RKO (cell line): ENCODE measurements at regions not wholly inside any gene's neighbourhood (a gene's known extent, or its start where the extent isn't known, plus 50 kb on each side); places are given as distances from the start of the nearest gene placed in this dataset.

ENCODE experiments used
- DNase-seq: peaks from one replicate; pipeline ENCODE4 v3.0.0-alpha.2; 2016; ENCODE audit warnings: low spot score

DNA sequence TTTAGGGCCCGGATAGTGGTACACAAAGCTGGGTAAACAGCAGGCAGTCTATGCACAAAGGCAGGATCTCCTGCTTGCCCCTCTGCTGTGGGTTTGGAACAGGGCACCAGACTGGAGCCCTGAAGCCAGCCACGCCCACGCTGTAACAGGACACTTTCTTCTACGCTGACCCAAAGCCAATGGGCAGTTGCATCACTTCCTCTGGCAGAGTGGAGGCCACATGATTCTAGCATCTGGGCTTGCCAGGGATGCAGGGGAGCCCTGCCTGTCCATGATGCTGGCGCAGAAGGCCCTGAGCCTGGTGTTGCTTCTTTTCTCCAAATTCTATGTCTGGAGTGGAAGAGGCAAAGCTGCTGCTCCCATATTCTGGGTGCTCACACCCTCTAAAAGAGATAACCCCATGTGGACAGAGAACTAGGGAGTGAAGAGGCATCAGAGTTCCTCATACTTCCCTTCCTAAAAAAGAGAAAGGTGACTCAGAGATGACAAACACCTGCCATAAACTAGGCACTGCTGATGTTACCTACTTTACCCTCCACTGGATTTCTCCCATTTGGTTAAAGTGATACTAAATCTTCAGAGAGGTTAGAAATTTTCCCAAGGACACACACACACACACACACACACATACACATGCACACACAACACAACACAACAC is 260.3 kb upstream of the KLF4 start:
- peak; percentile 91 for DNase-seq

DNA sequence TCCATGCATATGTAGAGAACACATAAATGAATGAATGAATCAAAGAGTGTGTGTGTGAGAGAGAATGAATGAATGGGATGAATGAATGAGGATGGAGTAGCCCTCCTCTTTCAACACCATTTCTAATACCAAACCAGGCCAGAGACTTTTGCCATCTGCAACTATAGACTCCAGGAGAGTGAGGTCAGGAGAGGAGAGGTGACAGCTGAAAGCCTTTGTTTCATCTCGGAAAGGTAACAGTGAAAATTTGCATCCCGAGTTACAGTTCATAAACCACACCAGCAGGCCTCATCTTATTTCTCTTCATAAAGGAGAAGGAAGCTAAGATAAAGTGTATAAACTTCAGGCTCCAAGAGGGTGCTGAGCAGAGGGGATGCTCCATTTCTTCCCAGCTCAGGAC is 255.3 kb upstream of the KLF4 start:
- no peak for DNase-seq

DNA sequence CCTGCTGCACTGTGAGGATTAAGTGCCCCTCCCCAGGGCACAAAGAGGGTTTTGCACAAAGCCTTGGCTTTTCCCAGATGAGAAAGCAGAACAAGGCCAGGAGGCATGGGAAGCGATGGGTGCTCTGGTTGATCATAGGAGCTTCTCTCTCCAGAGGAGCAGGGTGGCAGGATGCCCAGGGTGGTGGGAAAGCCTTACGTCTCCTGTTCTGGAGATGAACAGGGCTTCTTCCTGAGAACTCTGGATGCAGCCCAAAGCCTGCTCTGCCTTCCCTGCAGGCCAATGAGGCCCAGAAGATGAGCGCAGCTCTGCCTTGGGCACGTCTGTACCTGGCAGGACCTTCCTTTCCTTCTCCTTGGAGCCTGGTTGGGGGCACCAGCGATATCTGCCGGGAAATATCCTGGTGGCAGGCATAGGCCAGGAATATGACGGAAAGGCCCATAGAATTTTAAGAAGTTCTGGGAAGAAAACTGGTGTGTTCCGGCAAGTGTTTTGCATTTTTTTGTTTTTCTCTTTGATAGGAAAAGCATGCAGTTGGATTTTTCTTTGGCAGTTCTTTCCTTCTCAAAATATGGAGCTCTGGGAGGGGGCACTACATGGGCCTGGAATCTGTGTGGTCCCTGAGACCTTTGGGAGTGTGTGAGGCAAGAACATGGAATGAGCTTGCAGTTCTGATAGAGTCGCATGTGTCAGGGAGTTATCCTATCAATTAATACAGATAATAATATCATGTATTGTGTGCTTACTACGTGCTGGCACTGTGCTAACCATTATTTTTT is 253.2 kb upstream of the KLF4 start:
- no peak for DNase-seq

GRCh38 chr9:107740088-107740980 is 250.8 kb upstream of the KLF4 start:
- no peak for DNase-seq

- no peak for DNase-seq
These were observed 250.1 kb upstream of the KLF4 start for GRCh38 chr9:107739601-107740082.

DNA sequence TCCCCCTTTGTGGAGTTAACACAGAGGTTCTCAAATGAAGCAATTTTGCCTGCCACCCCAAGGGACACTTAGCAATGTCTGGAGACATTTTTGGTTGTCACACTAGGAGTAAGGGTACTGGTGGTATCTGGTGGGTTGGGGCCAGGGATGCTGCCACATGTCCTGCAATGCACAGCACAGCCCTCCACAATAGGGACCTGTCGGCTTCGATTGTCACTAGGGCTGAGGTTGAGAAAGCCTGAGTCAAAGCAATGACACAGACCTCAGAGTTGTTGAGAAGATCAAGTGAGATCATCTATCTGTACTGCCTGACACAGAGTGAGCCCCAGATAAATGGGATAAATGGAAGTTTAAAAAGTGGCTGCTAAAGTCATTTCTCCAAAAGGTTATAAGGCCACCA is 249.2 kb upstream of the KLF4 start:
- DNase-seq = peak; percentile 37

DNA sequence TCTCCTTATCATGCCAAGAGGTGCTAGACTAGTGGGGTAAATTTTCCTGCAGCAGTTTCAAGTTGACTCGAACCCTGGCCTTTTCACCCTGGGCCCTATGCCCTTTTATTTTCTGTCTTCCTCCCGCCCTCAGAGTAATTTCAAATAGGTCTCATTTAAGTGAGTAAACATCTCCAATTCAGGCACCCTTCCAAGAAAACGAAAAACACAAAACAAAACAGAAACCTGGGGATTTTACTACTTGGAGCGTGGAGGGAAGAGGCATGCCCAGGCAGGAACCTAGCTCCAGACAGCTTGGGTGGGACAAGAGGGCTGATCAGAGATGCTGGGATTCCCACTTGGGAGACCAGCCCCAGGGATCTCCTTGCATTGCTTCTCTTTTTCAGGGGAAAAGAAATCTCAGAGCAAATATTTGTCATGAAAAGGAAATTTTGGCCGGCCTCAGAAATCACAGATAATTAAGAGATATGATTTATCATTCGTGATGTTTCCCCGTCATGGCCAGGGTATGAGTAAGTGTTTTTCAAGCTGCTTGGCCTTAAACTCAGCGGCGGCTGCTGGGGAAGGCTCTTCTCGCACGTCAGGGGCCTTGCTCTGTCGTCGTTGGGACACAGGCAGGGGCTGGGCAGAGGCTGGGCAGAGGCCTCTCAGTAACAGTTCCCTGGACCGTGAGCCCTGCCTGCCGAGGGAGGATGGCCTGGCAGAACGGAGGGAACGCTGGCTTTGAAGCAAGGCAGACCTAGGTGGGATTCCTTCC is 248.6 kb upstream of the KLF4 start:
- DNase-seq = peak; percentile 21

DNA sequence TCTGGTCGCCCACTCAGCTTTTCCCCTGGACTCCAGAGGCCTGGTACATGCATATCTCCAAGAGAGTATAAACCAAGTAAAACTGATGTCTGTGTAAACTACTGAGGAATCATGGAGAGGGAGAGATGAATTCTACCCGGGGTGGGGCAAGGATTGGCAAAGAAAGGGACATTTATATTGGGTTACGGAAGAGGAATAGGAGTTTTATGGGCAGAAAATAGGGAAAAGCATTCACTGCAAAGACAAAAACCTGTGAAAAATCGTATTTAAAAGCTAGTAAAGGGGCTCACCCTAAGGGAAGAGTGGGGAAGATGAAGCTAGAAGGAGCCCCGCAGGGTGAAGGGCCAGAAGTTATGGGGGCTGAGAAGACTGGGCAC is 248.0 kb upstream of the KLF4 start:
- no peak for DNase-seq

DNA sequence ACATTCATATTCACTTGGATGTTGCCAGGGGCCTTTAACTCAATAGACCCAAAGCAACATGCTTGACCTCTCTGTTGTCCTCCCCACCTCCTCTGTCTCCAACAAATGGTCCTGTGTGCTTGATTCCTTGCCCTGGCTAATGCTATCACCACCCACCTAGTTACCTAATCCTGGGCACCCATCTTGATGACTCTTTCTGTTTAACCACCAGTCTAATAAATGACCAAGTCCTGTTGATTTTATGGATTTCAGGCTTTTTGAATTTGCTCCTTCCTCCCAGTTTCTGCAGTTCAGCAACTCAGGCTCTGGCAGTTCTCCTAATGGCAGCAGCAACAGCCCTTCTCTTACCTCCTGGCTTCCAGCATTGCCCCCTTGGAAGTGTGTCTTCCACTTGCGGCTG is 246.3 kb upstream of the KLF4 start:
- DNase-seq = no peak

DNA sequence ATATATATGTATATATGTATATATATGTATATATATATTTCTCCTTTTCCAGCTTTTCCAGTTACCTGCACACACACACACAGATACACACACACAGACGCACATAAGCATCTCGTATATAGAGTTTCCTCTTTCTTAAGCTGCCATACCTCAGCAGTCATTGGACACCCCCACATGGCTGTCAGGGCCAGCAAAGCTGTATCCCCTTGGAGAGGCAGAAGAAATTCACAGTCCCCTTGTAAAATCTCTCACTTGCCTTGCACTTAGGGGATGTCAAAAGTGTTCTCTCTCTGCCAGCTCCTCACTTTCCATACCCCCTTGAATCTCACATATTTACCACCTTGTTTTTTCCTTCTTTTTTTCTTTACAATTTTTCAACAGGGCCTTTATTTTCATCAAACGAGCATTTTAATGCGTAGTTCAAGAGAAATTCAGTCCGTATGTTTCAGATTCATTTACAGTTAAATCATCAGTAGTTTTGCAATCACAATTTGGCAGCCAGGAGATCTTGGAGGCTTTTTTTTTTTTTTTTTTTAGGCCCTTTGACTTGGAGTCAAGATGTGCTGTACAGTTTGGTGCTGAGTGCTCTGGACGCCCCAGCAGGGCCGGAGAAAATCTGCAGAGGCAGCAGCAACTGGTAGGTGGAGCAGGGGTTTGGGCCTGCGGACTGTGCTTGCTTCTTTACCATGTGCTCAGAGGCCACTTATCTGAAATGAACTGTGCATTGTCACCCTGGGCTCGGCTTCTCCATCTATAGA is 244.9 kb upstream of the KLF4 start:
- no peak for DNase-seq

DNA sequence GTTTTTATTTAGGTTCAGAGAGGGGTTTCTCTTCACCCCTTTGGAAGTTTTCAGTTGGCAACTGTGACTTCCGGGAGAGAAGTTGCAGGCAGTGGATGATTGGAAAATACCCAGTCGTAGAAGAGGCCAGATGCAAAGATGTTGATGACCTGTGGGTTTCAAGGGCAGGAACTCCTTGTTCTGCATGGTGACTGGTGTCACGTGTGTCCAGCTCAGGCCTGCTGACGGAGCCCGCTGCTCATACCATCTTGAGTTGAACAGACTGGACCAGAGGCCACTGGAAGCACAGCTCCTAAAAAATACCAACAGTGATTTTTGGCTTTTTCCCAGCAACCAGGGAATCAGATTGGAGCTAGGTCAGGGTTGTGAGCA is 243.9 kb upstream of the KLF4 start:
- no peak for DNase-seq

GRCh38 chr9:107732781-107733522 is 243.4 kb upstream of the KLF4 start:
- no peak for DNase-seq

DNA sequence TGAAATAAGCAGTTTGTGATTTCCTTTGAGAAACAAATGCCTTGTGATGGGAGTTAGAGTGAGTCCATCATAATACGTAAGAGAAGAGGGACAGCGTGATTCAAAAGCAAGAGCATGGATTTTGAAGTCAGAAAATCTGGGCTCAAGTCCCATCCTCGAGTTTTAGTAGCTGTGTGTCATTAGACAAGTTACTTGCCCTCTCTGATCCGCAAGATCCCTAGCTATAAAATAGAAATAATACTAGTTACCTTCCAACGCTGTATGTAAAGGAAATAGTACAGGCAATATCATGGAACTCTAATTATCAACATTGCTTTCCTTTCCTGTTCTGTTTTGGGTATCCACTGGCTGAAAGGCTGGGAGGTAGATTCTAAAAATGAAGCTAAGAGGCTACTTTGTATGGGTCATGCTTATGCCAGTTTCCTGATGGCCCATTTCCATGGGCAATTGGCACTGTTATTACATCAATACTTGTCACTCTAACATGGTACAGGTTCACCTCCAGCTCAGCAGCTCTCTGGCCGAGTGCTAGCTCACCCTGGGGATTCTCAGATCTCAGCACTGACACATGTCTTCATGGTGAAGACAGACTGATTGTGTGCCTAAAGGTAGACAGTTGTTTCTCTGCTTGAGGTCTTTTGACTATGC is 241.7 kb upstream of the KLF4 start:
- DNase-seq = no peak

- no peak for DNase-seq
These were observed 241.1 kb upstream of the KLF4 start for GRCh38 chr9:107730666-107731065.

- no peak for DNase-seq
These were observed 237.7 kb upstream of the KLF4 start for GRCh38 chr9:107727086-107727780.

GRCh38 chr9:107723015-107723414 is 233.4 kb upstream of the KLF4 start:
- no peak for DNase-seq

DNA sequence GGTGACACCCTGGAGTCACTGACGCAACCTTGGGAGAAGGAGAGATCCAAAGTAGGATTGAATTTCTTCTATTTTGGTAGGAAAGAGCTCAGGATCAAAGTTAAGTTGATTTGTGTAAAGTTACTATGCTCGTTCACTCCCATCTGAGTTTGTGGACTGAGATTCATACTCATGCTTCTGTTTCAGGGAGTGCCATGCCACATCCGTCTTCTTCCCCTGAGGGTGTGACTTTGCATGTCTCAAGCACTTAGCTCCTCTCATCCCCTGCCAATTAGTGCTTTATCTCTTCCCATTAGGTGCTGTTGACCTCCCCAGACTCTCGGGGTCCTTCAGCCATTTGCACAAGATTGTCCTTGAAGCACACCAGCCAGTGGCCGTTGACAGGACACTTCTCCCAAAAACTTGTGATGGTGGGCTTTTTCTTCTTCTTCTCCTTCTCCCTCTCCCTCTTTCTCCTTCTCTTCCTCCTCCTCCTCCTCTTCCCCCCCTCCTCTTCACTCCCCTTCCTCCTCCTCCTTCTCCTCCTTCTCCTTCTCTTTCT is 232.2 kb upstream of the KLF4 start:
- no peak for DNase-seq

GRCh38 chr9:107720501-107720900 is 230.9 kb upstream of the KLF4 start:
- no peak for DNase-seq
